HepG2 (cell line): ENCODE measurements at regions not wholly inside any gene's neighbourhood (a gene's known extent, or its start where the extent isn't known, plus 50 kb on each side); places are given as distances from the start of the nearest gene placed in this dataset.
A peak's percentile ranks its signal among the peaks of the same experiment; 100 is the strongest.

Experiments
- ATAC-seq: fragments of 200-7000 bp; cut with Tn5 transposase; 3 replicates; pipeline ENCODE4 v1.9.1; 2020; ENCODE audit warnings: mild to moderate bottlenecking, moderate library complexity
- BruUV-seq: library from RNA; stranded (reverse); fragments of 400-500 nt; replicated peaks from 2 replicates; lab custom pipeline; 2021; lab: Mats Ljungman, UMichigan
- CTCF ChIA-PET: fragments of 300-600 bp; formaldehyde crosslinking; extraction: SDS; loops from one replicate; lab custom pipeline; 2021; ENCODE audit warnings: low total read pairs, inconsistent platforms, low intra/inter-chr PET ratio; lab: Yijun Ruan, JAX
- POLR2A ChIA-PET: fragments of 350-600 bp; sonication (Branson Sonifier 250); formaldehyde crosslinking; loops from one replicate; lab custom pipeline; 2020; ENCODE audit warnings: antibody characterized with exemption, inconsistent platforms; lab: Yijun Ruan, JAX
- DNase-seq: peaks from one replicate; pipeline ENCODE4 v3.0.0-alpha.2; 2015; ENCODE audit warnings: low spot score
- FAIRE-seq: peaks from 3 replicates; lab custom pipeline; 2011; peaks lifted over from hg19 to GRCh38; lab: Jason Lieb, UNC
- H2AFZ ChIP-seq: one replicate; pipeline ENCODE4 v1.6.1; 2011; ENCODE audit warnings: low read length, inconsistent platforms
- H3K27ac ChIP-seq: fragments of 300-600 bp; 3 replicates; pipeline ENCODE4 v1.8.0; 2011; ENCODE audit warnings: mixed run types, mild to moderate bottlenecking, mixed read lengths, low read length, inconsistent platforms; ENCODE audit not compliant: insufficient read depth; ENCODE audit errors: extremely low read length
- H3K27me3 ChIP-seq, 2 experiments: fragments of 200-600 bp in 1 of 2; 2 replicates in 1 of 2; 3 replicates in 1 of 2; pipeline versions ENCODE4 v1.6.0 to v1.8.0; 2011; ENCODE audit warnings: low read length in 2 of 2, mild to moderate bottlenecking in 2 of 2, moderate library complexity in 2 of 2, inconsistent platforms in 1 of 2; ENCODE audit not compliant: insufficient read depth in 2 of 2, control insufficient read depth in 1 of 2
- H3K36me3 ChIP-seq, 2 experiments: fragments of 200-600 bp in 1 of 2; replicated peaks in 1 of 2; 2 replicates in 1 of 2; 3 replicates in 1 of 2; pipeline versions ENCODE4 v1.5.1 to v1.8.0; 2011; ENCODE audit warnings: low read length in 2 of 2, inconsistent platforms in 1 of 2; ENCODE audit not compliant: insufficient read depth in 2 of 2, control insufficient read depth in 1 of 2
- H3K4me1 ChIP-seq: 2 replicates; pipeline ENCODE4 v1.5.1; 2012; ENCODE audit warnings: low read length, inconsistent platforms; ENCODE audit not compliant: insufficient read depth
- H3K4me2 ChIP-seq: 2 replicates; pipeline ENCODE4 v1.6.0; 2011; ENCODE audit warnings: low read depth, low read length, inconsistent platforms
- H3K4me3 ChIP-seq, 3 experiments: fragments of 200-600 bp in 1 of 3; sonication (generic), shearing (Covaris generic) in 1 of 3; replicated peaks in 1 of 3; 2 replicates each; pipeline ENCODE4 v1.5.1; 2011 to 2016; ENCODE audit warnings: low read length in 3 of 3, inconsistent platforms in 2 of 3, low read depth in 2 of 3, mild to moderate bottlenecking in 2 of 3, control low read depth in 1 of 3, mixed read lengths in 1 of 3; ENCODE audit not compliant: insufficient read depth in 1 of 3
- H3K79me2 ChIP-seq: one replicate; pipeline ENCODE4 v1.6.1; 2011; ENCODE audit warnings: low read length, inconsistent platforms; ENCODE audit not compliant: insufficient read depth
- H3K9ac ChIP-seq: 2 replicates; pipeline ENCODE4 v1.6.0; 2011; ENCODE audit warnings: mild to moderate bottlenecking, low read depth, low read length, inconsistent platforms; ENCODE audit not compliant: insufficient read depth
- H3K9me3 ChIP-seq: 2 replicates; pipeline ENCODE4 v1.5.1; 2012; ENCODE audit warnings: mild to moderate bottlenecking, low read length
- H4K20me1 ChIP-seq: 2 replicates; pipeline ENCODE4 v1.6.0; 2011; ENCODE audit warnings: inconsistent platforms, mild to moderate bottlenecking, low read length, moderate library complexity; ENCODE audit not compliant: insufficient read depth
- ATF1 ChIP-seq: IDR thresholded peaks from 2 replicates; pipeline ENCODE4 v1.6.1; 2016; ENCODE audit warnings: mild to moderate bottlenecking, control low read depth
- EP300 ChIP-seq, 3 experiments: sonication (generic) in 1 of 3; formaldehyde crosslinking in 1 of 3; IDR thresholded peaks; 2 replicates each; pipeline versions ENCODE4 v1.5.1 to v1.6.1; 2011 to 2020; ENCODE audit warnings: low read depth in 2 of 3, low read length in 2 of 3, borderline replicate concordance in 1 of 3, improper control_type of control experiment in 1 of 3, mild to moderate bottlenecking in 1 of 3, missing genetic modification reagents in 1 of 3, moderate library complexity in 1 of 3
- POLR2G ChIP-seq: fragments of 200-400 bp; formaldehyde crosslinking; IDR thresholded peaks from 2 replicates; pipeline ENCODE4 v1.6.1; 2018; ENCODE audit warnings: mild to moderate bottlenecking, low read depth, low read length, moderate library complexity
- TEAD2 ChIP-seq: sonication (generic); formaldehyde crosslinking; IDR thresholded peaks from 2 replicates; pipeline ENCODE4 v1.9.0; 2021; ENCODE audit warnings: missing genetic modification reagents
- XBP1 ChIP-seq: sonication (generic); formaldehyde crosslinking; IDR thresholded peaks from 2 replicates; pipeline ENCODE4 v1.5.0; 2020; ENCODE audit warnings: missing genetic modification reagents
- ZNF709 ChIP-seq: sonication (generic); formaldehyde crosslinking; IDR thresholded peaks from 2 replicates; pipeline ENCODE4 v1.5.0; 2020; ENCODE audit warnings: mild to moderate bottlenecking, missing genetic modification reagents
- ZNF879 ChIP-seq: sonication (generic); formaldehyde crosslinking; IDR thresholded peaks from 2 replicates; pipeline ENCODE4 v1.8.1; 2023; ENCODE audit warnings: missing genetic modification reagents
- ZSCAN12 ChIP-seq: sonication (generic); formaldehyde crosslinking; IDR thresholded peaks from 2 replicates; pipeline ENCODE4 v1.9.0; 2021; ENCODE audit warnings: mild to moderate bottlenecking, missing genetic modification reagents
- WGBS: methylation state at CpG from one replicate; pipeline ENCODE4 v1.1.6; 2017; ENCODE audit warnings: low lambda C conversion rate; 5-methylcytosine and 5-hydroxymethylcytosine counted together
- in situ Hi-C: cut with HindIII; loops from 2 replicates; pipeline ENCODE4 v1.10.0; 2017; ENCODE audit warnings: low pct_unique_long_range_greater_than_20kb; ENCODE audit not compliant: extremely low pct_ligation_motif_present
- intact Hi-C: fragments of 100-400 bp; cut with micrococcal nuclease; formaldehyde crosslinking; loops from one replicate; pipeline ENCODE4 v1.10.0; 2022; ENCODE audit not compliant: unreplicated experiment
- TF ChIP-seq, protein P1 (sequence below): sonication (generic); formaldehyde crosslinking; conservative IDR thresholded peaks from 2 replicates; pipeline ENCODE4 v1.8.0; 2022; ENCODE audit warnings: mild to moderate bottlenecking, moderate library complexity, missing genetic modification reagents
- TF ChIP-seq, protein P2 (sequence below): sonication (generic); formaldehyde crosslinking; IDR thresholded peaks from 2 replicates; pipeline ENCODE4 v1.4.0; 2020; ENCODE audit warnings: mild to moderate bottlenecking, missing genetic modification reagents, borderline replicate concordance
- TF ChIP-seq, protein P3 (sequence below): sonication (generic); formaldehyde crosslinking; IDR thresholded peaks from 2 replicates; pipeline ENCODE4 v1.8.0; 2022; ENCODE audit warnings: missing genetic modification reagents, mild to moderate bottlenecking, moderate library complexity, borderline replicate concordance

DNA sequence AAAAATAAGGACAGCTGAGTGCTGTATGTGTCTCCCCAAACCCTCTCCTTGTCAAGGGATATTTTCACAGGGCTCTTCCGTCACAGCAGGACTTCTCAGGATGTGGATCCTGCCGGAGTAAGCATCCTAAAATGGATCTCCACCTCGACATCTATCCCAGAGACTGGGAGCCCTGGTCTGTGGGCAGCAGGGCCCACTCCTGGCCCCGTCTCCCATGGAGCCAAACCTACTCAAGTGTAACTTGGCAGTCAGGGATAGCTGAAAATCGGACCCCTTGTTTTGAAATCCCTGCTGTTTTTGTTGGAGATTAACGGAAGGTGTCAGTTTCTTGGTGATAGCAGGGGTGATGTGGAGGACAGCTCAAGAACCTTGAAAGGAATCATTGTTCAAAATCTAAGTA, 109.0 kb upstream of the TWIST2 start:
- Histone ChIP-seq H3K4me2 (no peak overlapping the region), H3K27ac (no peak overlapping the region), H3K9me3 (no peaks in the 10 kb centered on the region), H2AFZ (no peak overlapping the region), H3K4me3 (no peak overlapping the region), H3K27me3 (peaks cover 0 to 46% of the 10 kb centered on the region in 2 experiments; a peak in 4 of 5 replicates), H3K9ac (no peak overlapping the region), H3K79me2 (no peaks in the 10 kb centered on the region), H3K36me3 (no peaks in the 10 kb centered on the region), H3K4me1 (no peaks in the 10 kb centered on the region), H4K20me1 (no peaks in the 10 kb centered on the region)
- intact Hi-C loops, result no loop called here
- CTCF ChIA-PET, result no interaction called here
- FAIRE-seq (peak; percentile 30), ATAC-seq (no peak), DNase-seq (no peak)
- in situ Hi-C loops, result no loop called here
- 16% methylated on average over 6 of the region's 6 CpGs for WGBS
- POLR2A ChIA-PET, result no interaction called here
- no TSS peak for BruUV-seq
- TF ChIP-seq, protein P1, sequence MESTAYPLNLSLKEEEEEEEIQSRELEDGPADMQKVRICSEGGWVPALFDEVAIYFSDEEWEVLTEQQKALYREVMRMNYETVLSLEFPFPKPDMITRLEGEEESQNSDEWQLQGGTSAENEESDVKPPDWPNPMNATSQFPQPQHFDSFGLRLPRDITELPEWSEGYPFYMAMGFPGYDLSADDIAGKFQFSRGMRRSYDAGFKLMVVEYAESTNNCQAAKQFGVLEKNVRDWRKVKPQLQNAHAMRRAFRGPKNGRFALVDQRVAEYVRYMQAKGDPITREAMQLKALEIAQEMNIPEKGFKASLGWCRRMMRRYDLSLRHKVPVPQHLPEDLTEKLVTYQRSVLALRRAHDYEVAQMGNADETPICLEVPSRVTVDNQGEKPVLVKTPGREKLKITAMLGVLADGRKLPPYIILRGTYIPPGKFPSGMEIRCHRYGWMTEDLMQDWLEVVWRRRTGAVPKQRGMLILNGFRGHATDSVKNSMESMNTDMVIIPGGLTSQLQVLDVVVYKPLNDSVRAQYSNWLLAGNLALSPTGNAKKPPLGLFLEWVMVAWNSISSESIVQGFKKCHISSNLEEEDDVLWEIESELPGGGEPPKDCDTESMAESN, result no peak
- TF ChIP-seq ZSCAN12 (CRISPR knock-in tag) (no peak), ATF1 (CRISPR knock-in tag) (no peak), XBP1 (CRISPR knock-in tag) (no peak), POLR2G (no peak), TEAD2 (no peak), EP300 (IDR thresholded peaks at IDR 0.05; ENCODE audit: low read depth in 2 of 2, low read length in 2 of 2) (no peak), EP300 (CRISPR knock-in tag; IDR thresholded peaks at IDR 0.05; ENCODE audit: borderline replicate concordance) (no peak), ZNF709 (CRISPR knock-in tag) (no peak), ZNF879 (CRISPR knock-in tag) (no peak)
- TF ChIP-seq, protein P2, sequence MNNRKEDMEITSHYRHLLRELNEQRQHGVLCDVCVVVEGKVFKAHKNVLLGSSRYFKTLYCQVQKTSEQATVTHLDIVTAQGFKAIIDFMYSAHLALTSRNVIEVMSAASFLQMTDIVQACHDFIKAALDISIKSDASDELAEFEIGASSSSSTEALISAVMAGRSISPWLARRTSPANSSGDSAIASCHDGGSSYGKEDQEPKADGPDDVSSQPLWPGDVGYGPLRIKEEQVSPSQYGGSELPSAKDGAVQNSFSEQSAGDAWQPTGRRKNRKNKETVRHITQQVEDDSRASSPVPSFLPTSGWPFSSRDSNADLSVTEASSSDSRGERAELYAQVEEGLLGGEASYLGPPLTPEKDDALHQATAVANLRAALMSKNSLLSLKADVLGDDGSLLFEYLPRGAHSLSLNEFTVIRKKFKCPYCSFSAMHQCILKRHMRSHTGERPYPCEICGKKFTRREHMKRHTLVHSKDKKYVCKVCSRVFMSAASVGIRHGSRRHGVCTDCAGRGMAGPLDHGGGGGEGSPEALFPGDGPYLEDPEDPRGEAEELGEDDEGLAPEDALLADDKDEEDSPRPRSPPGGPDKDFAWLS (CRISPR knock-in tag), result no peak
- TF ChIP-seq, protein P3, sequence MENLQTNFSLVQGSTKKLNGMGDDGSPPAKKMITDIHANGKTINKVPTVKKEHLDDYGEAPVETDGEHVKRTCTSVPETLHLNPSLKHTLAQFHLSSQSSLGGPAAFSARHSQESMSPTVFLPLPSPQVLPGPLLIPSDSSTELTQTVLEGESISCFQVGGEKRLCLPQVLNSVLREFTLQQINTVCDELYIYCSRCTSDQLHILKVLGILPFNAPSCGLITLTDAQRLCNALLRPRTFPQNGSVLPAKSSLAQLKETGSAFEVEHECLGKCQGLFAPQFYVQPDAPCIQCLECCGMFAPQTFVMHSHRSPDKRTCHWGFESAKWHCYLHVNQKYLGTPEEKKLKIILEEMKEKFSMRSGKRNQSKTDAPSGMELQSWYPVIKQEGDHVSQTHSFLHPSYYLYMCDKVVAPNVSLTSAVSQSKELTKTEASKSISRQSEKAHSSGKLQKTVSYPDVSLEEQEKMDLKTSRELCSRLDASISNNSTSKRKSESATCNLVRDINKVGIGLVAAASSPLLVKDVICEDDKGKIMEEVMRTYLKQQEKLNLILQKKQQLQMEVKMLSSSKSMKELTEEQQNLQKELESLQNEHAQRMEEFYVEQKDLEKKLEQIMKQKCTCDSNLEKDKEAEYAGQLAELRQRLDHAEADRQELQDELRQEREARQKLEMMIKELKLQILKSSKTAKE, result no peak
